ENCODE measurements at regions not wholly inside any gene's neighbourhood (a gene's known extent, or its start where the extent isn't known, plus 50 kb on each side); places are given as distances from the start of the nearest gene placed in this dataset.

DNA sequence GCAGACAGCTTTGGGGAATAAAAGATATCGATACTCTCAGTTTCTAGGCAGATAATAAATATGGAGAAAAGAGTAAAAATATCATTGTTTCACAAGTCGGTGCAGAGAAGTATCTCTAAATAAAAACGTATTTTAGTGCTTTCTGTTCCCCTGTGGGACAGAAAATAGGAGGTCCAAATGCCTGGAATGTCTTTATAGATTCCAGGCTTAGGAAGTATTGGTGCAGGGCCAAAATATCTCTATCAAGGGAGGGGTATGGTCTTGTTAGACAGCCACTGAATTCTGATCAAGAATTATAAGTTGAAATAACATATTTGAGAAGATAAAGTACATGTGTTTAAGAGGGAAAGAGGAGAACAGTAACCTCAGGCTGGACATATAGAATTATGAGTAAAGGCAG lies 596.4 kb downstream of the PCDH18 start:
- TF ChIP-seq CTCF (IDR thresholded peaks at IDR 0.05) (no peak), POLR2A (IDR thresholded peaks at IDR 0.05) (no peak)
